GM12878 (cell line): ENCODE measurements at regions not wholly inside any gene's neighbourhood (a gene's known extent, or its start where the extent isn't known, plus 50 kb on each side); places are given as distances from the start of the nearest gene placed in this dataset.

Source experiments
- ATAC-seq: fragments of 200-7000 bp; cut with Tn5 transposase; 3 replicates; pipeline ENCODE4 v1.9.1; 2020; ENCODE audit warnings: mild to moderate bottlenecking, moderate library complexity
- BruUV-seq: library from RNA; stranded (reverse); fragments of 400-500 nt; replicated peaks from 2 replicates; lab custom pipeline; 2021; lab: Mats Ljungman, UMichigan
- CTCF ChIA-PET: fragments of 300-600 bp; sonication (Branson Sonifier 250); formaldehyde crosslinking; extraction: SDS; loops from one replicate; lab custom pipeline; 2021; ENCODE audit warnings: inconsistent platforms; lab: Yijun Ruan, JAX
- POLR2A ChIA-PET: fragments of 350-600 bp; formaldehyde crosslinking; extraction: SDS; loops from one replicate; lab custom pipeline; 2021; ENCODE audit warnings: inconsistent platforms; lab: Charles Lee
- RAD21 ChIA-PET: fragments of 300-600 bp; sonication (Branson Sonifier 250); formaldehyde crosslinking; loops from one replicate; lab custom pipeline; 2023; ENCODE audit warnings: antibody characterized with exemption; ENCODE audit not compliant: unreplicated experiment; lab: Charles Lee
- SMC1A ChIA-PET: fragments of 300-600 bp; sonication (Branson Sonifier 250); formaldehyde crosslinking; loops from one replicate; lab custom pipeline; 2023; ENCODE audit not compliant: unreplicated experiment, uncharacterized antibody; lab: Charles Lee
- DNase-seq: peaks from one replicate; pipeline ENCODE4 v3.0.0-alpha.2; 2011; ENCODE audit warnings: low read depth, low spot score
- FAIRE-seq: peaks from 3 replicates; lab custom pipeline; 2011; peaks lifted over from hg19 to GRCh38; lab: Jason Lieb, UNC
- H2AFZ ChIP-seq: 2 replicates; pipeline ENCODE4 v1.6.0; 2011; ENCODE audit warnings: low read depth, low read length, control low read depth; ENCODE audit not compliant: control insufficient read depth
- H3K27ac ChIP-seq: 2 replicates; pipeline ENCODE4 v1.5.1; 2011; ENCODE audit warnings: control low read depth; ENCODE audit not compliant: control insufficient read depth, insufficient read depth
- H3K27me3 ChIP-seq, 2 experiments: replicated peaks in 1 of 2; 2 replicates each; pipeline versions ENCODE4 v1.6.0 to v1.6.1; 2011; ENCODE audit warnings: low read length in 1 of 2; ENCODE audit not compliant: control insufficient read depth in 2 of 2, insufficient read depth in 2 of 2
- H3K36me3 ChIP-seq, 2 experiments: 2 replicates each; pipeline ENCODE4 v1.5.1; 2011; ENCODE audit warnings: low read length in 1 of 2; ENCODE audit not compliant: control insufficient read depth in 2 of 2, insufficient read depth in 2 of 2
- H3K4me1 ChIP-seq: 2 replicates; pipeline ENCODE4 v1.6.1; 2011; ENCODE audit warnings: mild to moderate bottlenecking, low read length, moderate library complexity, mixed read lengths; ENCODE audit not compliant: control insufficient read depth, insufficient read depth
- H3K4me2 ChIP-seq: 2 replicates; pipeline ENCODE4 v1.6.0; 2011; ENCODE audit warnings: control low read depth; ENCODE audit not compliant: control insufficient read depth, insufficient read depth
- H3K4me3 ChIP-seq: fragments of 200-600 bp; sonication (generic); 2 replicates; pipeline ENCODE4 v1.5.1; 2016
- H3K79me2 ChIP-seq: 2 replicates; pipeline ENCODE4 v1.6.0; 2011; ENCODE audit warnings: low read length; ENCODE audit not compliant: control insufficient read depth, insufficient read depth
- H3K9ac ChIP-seq: 2 replicates; pipeline ENCODE4 v1.8.0; 2011; ENCODE audit warnings: low read length, control low read depth, mixed read lengths; ENCODE audit not compliant: control insufficient read depth, insufficient read depth
- H3K9me3 ChIP-seq: replicated peaks from 3 replicates; pipeline ENCODE4 v1.5.1; 2011; ENCODE audit warnings: mild to moderate bottlenecking, low read length; ENCODE audit not compliant: control insufficient read depth, insufficient read depth
- H4K20me1 ChIP-seq: 2 replicates; pipeline ENCODE4 v1.6.0; 2011; ENCODE audit not compliant: control insufficient read depth, insufficient read depth
- BCL11A ChIP-seq: IDR thresholded peaks from 2 replicates; pipeline ENCODE4 v1.6.1; 2011; ENCODE audit warnings: low read depth, low read length
- CBX5 ChIP-seq: sonication (generic); IDR thresholded peaks from 2 replicates; pipeline ENCODE4 v1.6.1; 2016; ENCODE audit warnings: low read depth, moderate library complexity, mild to moderate bottlenecking, inconsistent platforms
- CEBPB ChIP-seq, 2 experiments: fragments of 150-350 bp in 1 of 2; IDR thresholded peaks; 2 replicates each; pipeline ENCODE4 v1.6.1; 2012 to 2014; ENCODE audit warnings: low read depth in 2 of 2, low read length in 2 of 2, borderline replicate concordance in 1 of 2, inconsistent platforms in 1 of 2
- DPF2 ChIP-seq: fragments of 450-650 bp; IDR thresholded peaks from 2 replicates; pipeline ENCODE4 v1.6.1; 2017; ENCODE audit warnings: mild to moderate bottlenecking
- EGR1 ChIP-seq, 2 experiments: IDR thresholded peaks; 1 replicate in 1 of 2; 2 replicates in 1 of 2; pipeline ENCODE4 v1.6.1; 2011 to 2012; ENCODE audit warnings: low read depth in 2 of 2, low read length in 2 of 2, borderline replicate concordance in 1 of 2, mild to moderate bottlenecking in 1 of 2, moderate library complexity in 1 of 2
- FOXM1 ChIP-seq: IDR thresholded peaks from 2 replicates; pipeline ENCODE4 v1.6.1; 2012; ENCODE audit warnings: low read depth, mild to moderate bottlenecking, inconsistent platforms, low read length, moderate library complexity
- GABPA ChIP-seq: IDR thresholded peaks from 2 replicates; pipeline ENCODE4 v1.6.1; 2014; ENCODE audit warnings: antibody characterized with exemption, low read depth, mild to moderate bottlenecking, inconsistent platforms
- IKZF1 ChIP-seq: fragments of 450-650 bp; conservative IDR thresholded peaks from 2 replicates; pipeline ENCODE4 v1.6.1; 2017; ENCODE audit warnings: antibody characterized with exemption, mild to moderate bottlenecking
- IKZF2 ChIP-seq, 2 experiments: fragments of 450-650 bp; IDR thresholded peaks; 2 replicates each; pipeline ENCODE4 v1.6.1; 2017; ENCODE audit warnings: mild to moderate bottlenecking in 2 of 2, moderate library complexity in 2 of 2
- NRF1 ChIP-seq: conservative IDR thresholded peaks from 2 replicates; pipeline ENCODE4 v1.6.1; 2011; ENCODE audit warnings: mild to moderate bottlenecking, low read depth, low read length, improper control_type of control experiment
- PAX8 ChIP-seq: fragments of 450-650 bp; IDR thresholded peaks from 2 replicates; pipeline ENCODE4 v1.6.1; 2017; ENCODE audit warnings: mild to moderate bottlenecking, moderate library complexity
- RAD51 ChIP-seq: fragments of 450-650 bp; IDR thresholded peaks from 2 replicates; pipeline ENCODE4 v1.6.1; 2016; ENCODE audit warnings: moderate library complexity, mild to moderate bottlenecking, inconsistent platforms
- SP1 ChIP-seq: IDR thresholded peaks from one replicate; pipeline ENCODE4 v1.6.1; 2011; ENCODE audit warnings: low read depth, low read length
- ZNF384 ChIP-seq: IDR thresholded peaks from 2 replicates; pipeline ENCODE4 v1.6.1; 2012; ENCODE audit warnings: low read depth, mild to moderate bottlenecking, low read length, improper control_type of control experiment, borderline replicate concordance
- WGBS: methylation state at CpG from one replicate; pipeline ENCODE4 v1.1.6; 2016; ENCODE audit warnings: low lambda C conversion rate; ENCODE audit not compliant: insufficient replicate concordance, insufficient coverage; ENCODE audit errors: missing lambda C conversion rate; 5-methylcytosine and 5-hydroxymethylcytosine counted together
- in situ Hi-C: fragments of 300-500 bp; cut with MboI; formaldehyde crosslinking; loops from 9 replicates; pipeline ENCODE4 v1.14.3; 2018; ENCODE audit warnings: mixed read lengths
- intact Hi-C: fragments of 100-400 bp; cut with micrococcal nuclease; formaldehyde crosslinking; loops from one replicate; pipeline ENCODE4 v1.14.2; 2022; ENCODE audit not compliant: unreplicated experiment
- TF ChIP-seq, protein P1 (sequence below): fragments of 450-650 bp; IDR thresholded peaks from 2 replicates; pipeline ENCODE4 v1.6.1; 2017; ENCODE audit warnings: mild to moderate bottlenecking, moderate library complexity
- TF ChIP-seq, protein P2 (sequence below): fragments of 450-650 bp; IDR thresholded peaks from 2 replicates; pipeline ENCODE4 v1.6.1; 2016; ENCODE audit warnings: mild to moderate bottlenecking

DNA sequence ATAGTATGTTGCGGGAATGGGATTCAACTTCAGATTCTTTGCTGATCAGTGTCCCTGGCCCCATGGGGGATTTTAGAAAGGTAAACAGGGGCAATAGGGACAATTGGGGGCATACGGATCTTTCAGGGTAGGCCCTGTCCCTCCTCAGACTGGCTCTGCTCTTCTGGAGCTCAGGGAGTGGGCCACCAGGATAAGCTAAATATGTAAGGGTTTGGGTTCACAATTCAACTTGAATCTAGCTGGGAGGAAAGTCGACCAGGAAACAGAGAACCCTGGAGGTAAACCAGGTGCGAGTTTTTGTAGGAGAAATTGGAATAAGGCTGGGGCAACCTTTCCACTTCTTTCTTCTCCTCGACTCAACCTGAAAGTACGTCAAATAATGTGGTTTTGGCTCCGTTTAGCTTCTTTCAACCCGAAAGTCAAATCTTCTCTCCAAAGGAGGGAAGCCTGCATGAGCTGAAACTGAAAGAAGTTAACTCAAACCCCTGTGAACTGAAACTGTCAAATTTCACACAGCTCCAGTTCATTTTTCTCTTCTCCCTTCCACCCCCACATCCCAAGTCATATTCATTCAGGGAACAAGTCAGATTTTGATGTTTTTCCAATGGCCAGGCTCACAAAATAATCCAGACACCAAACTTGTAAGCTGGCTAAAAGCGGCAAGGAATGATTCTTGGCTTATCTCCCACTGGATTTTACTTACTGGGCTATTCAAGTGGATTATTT, 278.2 kb downstream of the CLIC5 start:
- peak; percentile 83 for ATAC-seq
- Histone ChIP-seq H3K9me3 (no peaks in the 10 kb centered on the region), H3K36me3 (no peaks in the 10 kb centered on the region), H3K4me3 (no peak overlapping the region), H3K79me2 (no peaks in the 10 kb centered on the region), H3K4me1 (peaks cover 20% of the 10 kb centered on the region), H3K27ac (peak overlapping the region; percentile 42; the same call in 1 of the 2 replicates), H3K4me2 (peak overlapping the region; percentile 75), H3K27me3 (no peaks in the 10 kb centered on the region; a peak in 2 of 4 replicates), H4K20me1 (no peaks in the 10 kb centered on the region), H2AFZ (no peak overlapping the region), H3K9ac (no peak overlapping the region)
- WGBS = 8% methylated on average over 9 of the region's 9 CpGs
- ChIA-PET POLR2A (no interaction called here), RAD21 (interaction anchor here (0.9 to 1.8 kb wide), 7 partner anchors 10 to 867 kb away, joined by 3 to 10 read pairs (median 4); no protein-coding TSS in a partner anchor), CTCF (interaction anchor here (0.5 to 3.1 kb wide), 7 partner anchors 23 to 1082 kb away, joined by 3 to 19 read pairs (median 4); no protein-coding TSS in a partner anchor), SMC1A (interaction anchor here (0.9 to 3.5 kb wide), 12 partner anchors 8 to 869 kb away, joined by 3 to 23 read pairs (median 4); partner anchors contain the start of gene SUPT3H)
- intact Hi-C loops (loop anchor here (1.0 to 2.0 kb wide), 3 partner anchors 27 to 183 kb away; no protein-coding TSS in a partner anchor), in situ Hi-C loops (no loop called here)
- DNase-seq = peak; percentile 77
- no TSS peak for BruUV-seq
- peak; percentile 54 for FAIRE-seq
- TF ChIP-seq CEBPB (IDR thresholded peaks at IDR 0.05; ENCODE audit: borderline replicate concordance in 1 of 2, low read depth in 2 of 2, low read length in 2 of 2) = peak in 1 of 2 experiments; percentile 79; a peak in 1 of 4 replicates
- peak; percentile 53 for TF ChIP-seq GABPA
- peak; percentile 99 for TF ChIP-seq IKZF1
- TF ChIP-seq CBX5 = 0 out of 2 replicates have a peak, but pooled peaks have one; percentile 42
- TF ChIP-seq NRF1 = no peak
- 0 out of 2 replicates have a peak, but pooled peaks have one; percentile 28 for TF ChIP-seq RAD51
- TF ChIP-seq, protein P1, sequence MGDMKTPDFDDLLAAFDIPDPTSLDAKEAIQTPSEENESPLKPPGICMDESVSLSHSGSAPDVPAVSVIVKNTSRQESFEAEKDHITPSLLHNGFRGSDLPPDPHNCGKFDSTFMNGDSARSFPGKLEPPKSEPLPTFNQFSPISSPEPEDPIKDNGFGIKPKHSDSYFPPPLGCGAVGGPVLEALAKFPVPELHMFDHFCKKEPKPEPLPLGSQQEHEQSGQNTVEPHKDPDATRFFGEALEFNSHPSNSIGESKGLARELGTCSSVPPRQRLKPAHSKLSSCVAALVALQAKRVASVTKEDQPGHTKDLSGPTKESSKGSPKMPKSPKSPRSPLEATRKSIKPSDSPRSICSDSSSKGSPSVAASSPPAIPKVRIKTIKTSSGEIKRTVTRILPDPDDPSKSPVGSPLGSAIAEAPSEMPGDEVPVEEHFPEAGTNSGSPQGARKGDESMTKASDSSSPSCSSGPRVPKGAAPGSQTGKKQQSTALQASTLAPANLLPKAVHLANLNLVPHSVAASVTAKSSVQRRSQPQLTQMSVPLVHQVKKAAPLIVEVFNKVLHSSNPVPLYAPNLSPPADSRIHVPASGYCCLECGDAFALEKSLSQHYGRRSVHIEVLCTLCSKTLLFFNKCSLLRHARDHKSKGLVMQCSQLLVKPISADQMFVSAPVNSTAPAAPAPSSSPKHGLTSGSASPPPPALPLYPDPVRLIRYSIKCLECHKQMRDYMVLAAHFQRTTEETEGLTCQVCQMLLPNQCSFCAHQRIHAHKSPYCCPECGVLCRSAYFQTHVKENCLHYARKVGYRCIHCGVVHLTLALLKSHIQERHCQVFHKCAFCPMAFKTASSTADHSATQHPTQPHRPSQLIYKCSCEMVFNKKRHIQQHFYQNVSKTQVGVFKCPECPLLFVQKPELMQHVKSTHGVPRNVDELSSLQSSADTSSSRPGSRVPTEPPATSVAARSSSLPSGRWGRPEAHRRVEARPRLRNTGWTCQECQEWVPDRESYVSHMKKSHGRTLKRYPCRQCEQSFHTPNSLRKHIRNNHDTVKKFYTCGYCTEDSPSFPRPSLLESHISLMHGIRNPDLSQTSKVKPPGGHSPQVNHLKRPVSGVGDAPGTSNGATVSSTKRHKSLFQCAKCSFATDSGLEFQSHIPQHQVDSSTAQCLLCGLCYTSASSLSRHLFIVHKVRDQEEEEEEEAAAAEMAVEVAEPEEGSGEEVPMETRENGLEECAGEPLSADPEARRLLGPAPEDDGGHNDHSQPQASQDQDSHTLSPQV = peak; percentile 67; the same call in 1 of the 2 replicates
- peak; percentile 89; the same call in 1 of the 2 replicates for TF ChIP-seq FOXM1
- TF ChIP-seq BCL11A = peak; percentile 93
- TF ChIP-seq SP1 = peak; percentile 79
- TF ChIP-seq DPF2 = peak; percentile 93
- TF ChIP-seq IKZF2 (IDR thresholded peaks at IDR 0.05) = peak; percentile 99 to 100
- TF ChIP-seq PAX8 = 0 out of 2 replicates have a peak, but pooled peaks have one; percentile 54
- TF ChIP-seq EGR1 (IDR thresholded peaks at IDR 0.05; ENCODE audit: borderline replicate concordance in 1 of 2, low read depth in 2 of 2, low read length in 2 of 2) = peak in 1 of 2 experiments; percentile 61; a peak in 1 of 3 replicates
- TF ChIP-seq, protein P2, sequence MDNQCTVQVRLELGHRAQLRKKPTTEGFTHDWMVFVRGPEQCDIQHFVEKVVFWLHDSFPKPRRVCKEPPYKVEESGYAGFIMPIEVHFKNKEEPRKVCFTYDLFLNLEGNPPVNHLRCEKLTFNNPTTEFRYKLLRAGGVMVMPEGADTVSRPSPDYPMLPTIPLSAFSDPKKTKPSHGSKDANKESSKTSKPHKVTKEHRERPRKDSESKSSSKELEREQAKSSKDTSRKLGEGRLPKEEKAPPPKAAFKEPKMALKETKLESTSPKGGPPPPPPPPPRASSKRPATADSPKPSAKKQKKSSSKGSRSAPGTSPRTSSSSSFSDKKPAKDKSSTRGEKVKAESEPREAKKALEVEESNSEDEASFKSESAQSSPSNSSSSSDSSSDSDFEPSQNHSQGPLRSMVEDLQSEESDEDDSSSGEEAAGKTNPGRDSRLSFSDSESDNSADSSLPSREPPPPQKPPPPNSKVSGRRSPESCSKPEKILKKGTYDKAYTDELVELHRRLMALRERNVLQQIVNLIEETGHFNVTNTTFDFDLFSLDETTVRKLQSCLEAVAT = 0 out of 2 replicates have a peak, but pooled peaks have one; percentile 43
- no peak for TF ChIP-seq ZNF384
